Tibial nerve (tissue), 4 donors: ENCODE measurements at regions not wholly inside any gene's neighbourhood (a gene's known extent, or its start where the extent isn't known, plus 50 kb on each side); places are given as distances from the start of the nearest gene placed in this dataset.

Source experiments
- DNase-seq, 2 donors: peaks; one replicate each; pipeline ENCODE4 v3.0.0-alpha.2; 2019; ENCODE audit warnings: low spot score in 2 of 2
- H3K27ac ChIP-seq, 4 donors: fragments of 200-600 bp; sonication (generic) in 3 of 4; one replicate each; pipeline ENCODE4 v1.5.1; 2017 to 2019; ENCODE audit warnings: mild to moderate bottlenecking in 1 of 4
- H3K27me3 ChIP-seq, 2 donors: fragments of 200-600 bp; sonication (generic) in 1 of 2; one replicate each; pipeline versions ENCODE4 v1.5.1 to v1.6.0; 2017 to 2019
- H3K36me3 ChIP-seq, 3 donors: fragments of 200-600 bp; sonication (generic); one replicate each; pipeline ENCODE4 v1.5.1; 2018 to 2019
- H3K4me1 ChIP-seq, 4 donors: fragments of 200-600 bp; sonication (generic) in 3 of 4; one replicate each; pipeline ENCODE4 v1.5.1; 2017 to 2019
- H3K4me3 ChIP-seq, 4 donors: fragments of 200-600 bp; sonication (generic) in 3 of 4; one replicate each; pipeline ENCODE4 v1.5.1; 2017 to 2019; ENCODE audit warnings: mild to moderate bottlenecking in 1 of 4, moderate library complexity in 1 of 4
- H3K9me3 ChIP-seq, 4 donors: fragments of 200-600 bp; sonication (generic) in 3 of 4; one replicate each; pipeline ENCODE4 v1.5.1; 2017 to 2019
- EP300 ChIP-seq, 2 donors: sonication (generic); formaldehyde crosslinking; IDR thresholded peaks; one replicate each; pipeline ENCODE4 v1.6.1; 2017; ENCODE audit warnings: antibody characterized with exemption in 2 of 2, mild to moderate bottlenecking in 1 of 2
- POLR2A ChIP-seq, 2 donors: fragments of 450-650 bp; IDR thresholded peaks; one replicate each; pipeline ENCODE4 v1.6.1; 2017; ENCODE audit warnings: antibody characterized with exemption in 2 of 2, mild to moderate bottlenecking in 2 of 2, moderate library complexity in 2 of 2
- WGBS, 2 donors: methylation state at CpG; one replicate each; pipeline ENCODE4 v1.1.5; 2018; 5-methylcytosine and 5-hydroxymethylcytosine counted together
- TF ChIP-seq, protein P1 (sequence below), 5 experiments: fragments of 200-600 bp in 3 of 5; fragments of 450-650 bp in 2 of 5; sonication (generic) in 3 of 5; IDR thresholded peaks; one replicate each; pipeline ENCODE4 v1.5.1; 2016 to 2019; ENCODE audit warnings: antibody characterized with exemption in 5 of 5, mild to moderate bottlenecking in 3 of 5, moderate library complexity in 2 of 5

DNA sequence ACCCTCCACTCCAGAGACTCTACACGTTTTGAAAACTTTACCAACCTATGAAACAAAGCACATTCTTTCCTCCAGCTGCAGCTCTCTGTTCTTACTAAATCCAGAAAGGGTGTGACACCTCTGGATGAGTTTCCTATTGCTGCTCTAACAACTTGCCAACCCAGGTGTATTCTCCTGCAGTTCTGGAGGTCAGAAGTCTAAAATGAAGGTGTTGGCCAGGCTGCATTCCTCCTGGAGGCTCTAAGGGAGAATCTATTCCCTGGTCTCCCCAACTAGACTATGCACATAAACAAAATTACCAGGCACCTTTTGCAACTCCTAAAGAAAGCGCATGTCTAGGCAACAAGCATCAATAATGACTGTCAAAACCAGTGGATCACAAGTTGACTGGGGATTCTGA, 128.8 kb downstream of the NUFIP1 start:
- no peak overlapping the region for H3K27ac ChIP-seq
- no peak for DNase-seq
- no peaks in the 10 kb centered on the region for H3K36me3 ChIP-seq
- TF ChIP-seq, protein P1, sequence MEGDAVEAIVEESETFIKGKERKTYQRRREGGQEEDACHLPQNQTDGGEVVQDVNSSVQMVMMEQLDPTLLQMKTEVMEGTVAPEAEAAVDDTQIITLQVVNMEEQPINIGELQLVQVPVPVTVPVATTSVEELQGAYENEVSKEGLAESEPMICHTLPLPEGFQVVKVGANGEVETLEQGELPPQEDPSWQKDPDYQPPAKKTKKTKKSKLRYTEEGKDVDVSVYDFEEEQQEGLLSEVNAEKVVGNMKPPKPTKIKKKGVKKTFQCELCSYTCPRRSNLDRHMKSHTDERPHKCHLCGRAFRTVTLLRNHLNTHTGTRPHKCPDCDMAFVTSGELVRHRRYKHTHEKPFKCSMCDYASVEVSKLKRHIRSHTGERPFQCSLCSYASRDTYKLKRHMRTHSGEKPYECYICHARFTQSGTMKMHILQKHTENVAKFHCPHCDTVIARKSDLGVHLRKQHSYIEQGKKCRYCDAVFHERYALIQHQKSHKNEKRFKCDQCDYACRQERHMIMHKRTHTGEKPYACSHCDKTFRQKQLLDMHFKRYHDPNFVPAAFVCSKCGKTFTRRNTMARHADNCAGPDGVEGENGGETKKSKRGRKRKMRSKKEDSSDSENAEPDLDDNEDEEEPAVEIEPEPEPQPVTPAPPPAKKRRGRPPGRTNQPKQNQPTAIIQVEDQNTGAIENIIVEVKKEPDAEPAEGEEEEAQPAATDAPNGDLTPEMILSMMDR (IDR thresholded peaks at IDR 0.05), result no peak
- no peaks in the 10 kb centered on the region for H3K9me3 ChIP-seq
- no peak overlapping the region for H3K4me3 ChIP-seq
- no peaks in the 10 kb centered on the region for H3K4me1 ChIP-seq
- no peaks in the 10 kb centered on the region for H3K27me3 ChIP-seq
- 60 to 69% methylated on average over 2 of the region's 2 CpGs for WGBS, 2 donors

DNA sequence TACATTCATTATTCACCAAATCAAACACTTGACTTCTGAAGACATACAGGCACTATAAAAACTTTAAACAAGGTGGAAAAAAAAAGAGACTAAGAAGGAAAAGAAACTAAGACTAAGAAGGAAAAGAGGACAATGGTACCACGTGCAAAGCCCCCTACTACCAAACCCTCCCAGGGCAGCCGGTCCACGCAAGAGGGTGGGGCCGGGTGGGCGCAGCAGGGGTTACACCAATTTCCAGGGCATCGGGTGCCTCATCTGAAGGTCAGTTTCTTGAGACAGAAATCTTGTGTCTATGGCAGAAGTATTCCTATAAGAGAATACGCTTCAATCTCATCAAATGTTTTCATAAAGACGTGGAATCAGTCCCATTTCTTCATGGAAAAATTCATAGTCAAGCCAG, 131.5 kb downstream of the NUFIP1 start:
- H3K9me3 ChIP-seq, result no peaks in the 10 kb centered on the region
- no peak for DNase-seq
- no peaks in the 10 kb centered on the region for H3K27me3 ChIP-seq
- TF ChIP-seq POLR2A (IDR thresholded peaks at IDR 0.05) (no peak), EP300 (IDR thresholded peaks at IDR 0.05) (no peak)
- TF ChIP-seq, protein P1 (IDR thresholded peaks at IDR 0.05), result no peak
- no peak overlapping the region for H3K27ac ChIP-seq
- H3K4me3 ChIP-seq, result no peak overlapping the region
- no peaks in the 10 kb centered on the region for H3K36me3 ChIP-seq
- 84 to 93% methylated on average over 8 of the region's 8 CpGs for WGBS, 2 donors
- H3K4me1 ChIP-seq, result no peaks in the 10 kb centered on the region

DNA sequence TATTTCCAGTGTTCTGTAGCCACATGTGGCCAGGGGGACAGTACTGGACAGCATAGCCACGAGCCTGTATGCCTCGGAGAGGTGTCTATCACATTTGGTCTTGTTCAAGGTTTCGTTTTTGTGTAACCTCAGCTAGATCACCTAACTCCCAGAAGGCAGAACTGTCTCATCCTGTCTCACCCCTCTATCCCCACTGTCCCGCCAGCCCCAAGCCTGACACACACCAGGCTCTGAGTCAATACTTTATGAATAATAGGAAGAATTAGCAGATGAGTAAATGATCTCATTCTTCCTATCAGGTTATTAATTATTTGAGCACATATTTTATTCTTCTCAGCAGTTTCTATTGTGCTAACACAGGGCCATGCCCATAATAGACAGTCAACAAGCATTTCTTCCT, 132.2 kb downstream of the NUFIP1 start:
- H3K4me3 ChIP-seq, result no peak overlapping the region
- TF ChIP-seq EP300 (IDR thresholded peaks at IDR 0.05), result no peak
- TF ChIP-seq POLR2A (IDR thresholded peaks at IDR 0.05), result no peak
- TF ChIP-seq, protein P1 (IDR thresholded peaks at IDR 0.05), result no peak
- no peak for DNase-seq
- no peaks in the 10 kb centered on the region for H3K27me3 ChIP-seq
- no peak overlapping the region for H3K27ac ChIP-seq
- 89 to 93% methylated on average over 4 of the region's 4 CpGs for WGBS, 2 donors
- no peaks in the 10 kb centered on the region for H3K9me3 ChIP-seq
- no peaks in the 10 kb centered on the region for H3K36me3 ChIP-seq
- no peaks in the 10 kb centered on the region for H3K4me1 ChIP-seq

DNA sequence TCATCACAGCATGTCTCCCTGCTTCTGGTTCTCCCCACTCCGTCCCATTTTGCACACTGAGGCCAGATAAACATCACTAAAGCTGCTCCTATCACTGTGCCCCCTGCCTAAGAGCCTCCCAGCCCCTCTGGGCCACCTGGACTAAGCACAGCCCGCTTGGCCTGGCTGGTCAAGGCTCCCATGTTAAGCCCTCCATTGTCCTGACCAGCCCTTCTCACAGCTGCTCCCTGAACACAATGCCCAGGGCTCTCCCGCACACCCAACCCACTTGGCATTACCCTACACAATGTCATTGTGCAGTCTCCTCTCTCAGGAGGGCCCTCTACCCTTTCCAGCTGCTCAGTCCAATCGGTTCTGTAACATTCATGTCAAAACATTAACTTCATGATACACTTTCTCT, 133.4 kb downstream of the NUFIP1 start:
- Histone ChIP-seq H3K27me3 (no peaks in the 10 kb centered on the region), H3K4me1 (no peaks in the 10 kb centered on the region), H3K4me3 (no peak overlapping the region), H3K27ac (no peak overlapping the region), H3K9me3 (no peaks in the 10 kb centered on the region), H3K36me3 (no peaks in the 10 kb centered on the region)
- TF ChIP-seq, protein P1 (IDR thresholded peaks at IDR 0.05), result no peak
- TF ChIP-seq POLR2A (IDR thresholded peaks at IDR 0.05) (no peak), EP300 (IDR thresholded peaks at IDR 0.05) (no peak)
- no peak for DNase-seq
- WGBS, 2 donors, result 69 to 76% methylated on average over 4 of the region's 4 CpGs

DNA sequence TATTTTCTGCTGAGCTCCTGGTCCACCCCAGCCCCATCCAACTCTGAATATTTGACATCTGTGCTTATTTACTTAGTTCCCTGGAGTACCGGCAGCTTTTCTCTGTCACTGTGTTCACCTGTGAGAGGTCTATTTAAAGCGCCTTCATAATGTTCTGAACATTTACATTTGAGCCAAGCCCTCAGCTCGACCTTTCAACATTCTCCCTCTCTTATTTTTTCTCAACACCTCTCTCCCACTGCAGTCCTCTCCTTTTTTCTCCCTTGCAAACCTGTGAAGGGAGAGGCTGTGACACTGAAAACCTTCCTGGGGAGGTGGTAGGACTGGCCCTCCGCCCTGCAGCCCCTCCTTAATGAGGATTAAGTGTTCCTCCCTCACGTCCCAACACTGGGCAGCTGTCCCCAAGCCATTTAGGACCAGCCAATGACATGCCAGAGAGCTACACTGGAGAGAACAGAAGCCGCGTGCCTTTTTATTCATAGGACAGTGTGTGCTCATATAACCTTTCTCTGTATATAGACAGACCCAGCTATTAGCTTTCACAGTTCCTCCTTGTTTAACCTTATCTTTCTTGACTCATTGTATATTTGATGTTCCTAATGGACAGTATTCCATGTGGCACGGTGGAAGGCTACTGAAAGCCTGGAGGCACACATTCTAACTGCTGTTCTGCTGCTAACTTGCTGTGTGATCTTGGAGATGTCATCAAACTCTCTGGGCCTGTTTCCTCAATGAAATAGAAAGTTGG, 134.8 kb downstream of the NUFIP1 start:
- no peak overlapping the region for H3K4me3 ChIP-seq
- DNase-seq, result no peak
- H3K36me3 ChIP-seq, result no peaks in the 10 kb centered on the region
- H3K27ac ChIP-seq, result no peak overlapping the region
- TF ChIP-seq EP300 (IDR thresholded peaks at IDR 0.05), result no peak
- no peak for TF ChIP-seq POLR2A (IDR thresholded peaks at IDR 0.05)
- TF ChIP-seq, protein P1 (IDR thresholded peaks at IDR 0.05), result no peak
- H3K27me3 ChIP-seq, result no peaks in the 10 kb centered on the region
- no peaks in the 10 kb centered on the region for H3K9me3 ChIP-seq
- peaks cover 0 to 7% (median 0%) of the 10 kb centered on the region in 4 donors for H3K4me1 ChIP-seq
- WGBS, 2 donors, result 67 to 72% methylated on average over 8 of the region's 8 CpGs
